ENCODE measurements at regions not wholly inside any gene's neighbourhood (a gene's known extent, or its start where the extent isn't known, plus 50 kb on each side); places are given as distances from the start of the nearest gene placed in this dataset.
A peak's percentile ranks its signal among the peaks of the same experiment; 100 is the strongest.

- H3K4me1 ChIP-seq (ENCODE audit: low read length), result no peaks in the 10 kb centered on the region
- no peaks in the 10 kb centered on the region for H3F3A ChIP-seq (ENCODE audit: insufficient read depth, low read length)
- no peaks in the 10 kb centered on the region for H3K27me3 ChIP-seq (replicated peaks; ENCODE audit: insufficient read depth, low read length)
- no peaks in the 10 kb centered on the region for H3K79me2 ChIP-seq (ENCODE audit: low read length)
- TF ChIP-seq, protein P1, sequence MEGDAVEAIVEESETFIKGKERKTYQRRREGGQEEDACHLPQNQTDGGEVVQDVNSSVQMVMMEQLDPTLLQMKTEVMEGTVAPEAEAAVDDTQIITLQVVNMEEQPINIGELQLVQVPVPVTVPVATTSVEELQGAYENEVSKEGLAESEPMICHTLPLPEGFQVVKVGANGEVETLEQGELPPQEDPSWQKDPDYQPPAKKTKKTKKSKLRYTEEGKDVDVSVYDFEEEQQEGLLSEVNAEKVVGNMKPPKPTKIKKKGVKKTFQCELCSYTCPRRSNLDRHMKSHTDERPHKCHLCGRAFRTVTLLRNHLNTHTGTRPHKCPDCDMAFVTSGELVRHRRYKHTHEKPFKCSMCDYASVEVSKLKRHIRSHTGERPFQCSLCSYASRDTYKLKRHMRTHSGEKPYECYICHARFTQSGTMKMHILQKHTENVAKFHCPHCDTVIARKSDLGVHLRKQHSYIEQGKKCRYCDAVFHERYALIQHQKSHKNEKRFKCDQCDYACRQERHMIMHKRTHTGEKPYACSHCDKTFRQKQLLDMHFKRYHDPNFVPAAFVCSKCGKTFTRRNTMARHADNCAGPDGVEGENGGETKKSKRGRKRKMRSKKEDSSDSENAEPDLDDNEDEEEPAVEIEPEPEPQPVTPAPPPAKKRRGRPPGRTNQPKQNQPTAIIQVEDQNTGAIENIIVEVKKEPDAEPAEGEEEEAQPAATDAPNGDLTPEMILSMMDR (IDR thresholded peaks at IDR 0.05; ENCODE audit: low read length), result no peak
- no peak for TF ChIP-seq EZH2phosphoT487 (IDR thresholded peaks at IDR 0.05; ENCODE audit: low read length)
- no peak for TF ChIP-seq EZH2 (optimal IDR thresholded peaks at IDR 0.05; ENCODE audit: low read depth, low read length)
- no peaks in the 10 kb centered on the region for H3K36me3 ChIP-seq (replicated peaks; ENCODE audit: insufficient read depth, low read length)
- no peak overlapping the region for H3K27ac ChIP-seq (ENCODE audit: low read length)
- H3K9ac ChIP-seq (ENCODE audit: low read length), result no peak overlapping the region
- no peak overlapping the region for H2AFZ ChIP-seq (ENCODE audit: low read length)
- DNase-seq, result no peak
- no peaks in the 10 kb centered on the region for H3K9me2 ChIP-seq (replicated peaks; ENCODE audit: insufficient read depth, low read length)
- no peak overlapping the region for H3K4me2 ChIP-seq (ENCODE audit: low read depth, low read length)
- no peak overlapping the region for H3K4me3 ChIP-seq (ENCODE audit: low read length)
- H4K20me1 ChIP-seq (ENCODE audit: insufficient read depth, low read length), result no peaks in the 10 kb centered on the region
- H3K9me3 ChIP-seq (replicated peaks; ENCODE audit: insufficient read depth, low read length), result no peaks in the 10 kb centered on the region
These were observed 665.6 kb downstream of the DNAJB9 start for GRCh38 chr7:109235316-109235715.

- Histone ChIP-seq H3K4me2 (ENCODE audit: low read depth, low read length) (no peak overlapping the region; the same call in 1 of the 2 replicates), H3K27me3 (replicated peaks; ENCODE audit: insufficient read depth, low read length) (no peaks in the 10 kb centered on the region), H3K9ac (ENCODE audit: low read length) (no peak overlapping the region), H2AFZ (ENCODE audit: low read length) (peak overlapping the region; percentile 8; the same call in 1 of the 2 replicates), H4K20me1 (ENCODE audit: insufficient read depth, low read length) (no peaks in the 10 kb centered on the region), H3K4me3 (ENCODE audit: low read length) (no peak overlapping the region), H3K27ac (ENCODE audit: low read length) (no peak overlapping the region), H3K4me1 (ENCODE audit: low read length) (no peaks in the 10 kb centered on the region), H3K79me2 (ENCODE audit: low read length) (no peaks in the 10 kb centered on the region), H3K9me3 (replicated peaks; ENCODE audit: insufficient read depth, low read length) (no peaks in the 10 kb centered on the region), H3K36me3 (replicated peaks; ENCODE audit: insufficient read depth, low read length) (no peaks in the 10 kb centered on the region), H3F3A (ENCODE audit: insufficient read depth, low read length) (no peaks in the 10 kb centered on the region), H3K9me2 (replicated peaks; ENCODE audit: insufficient read depth, low read length) (no peaks in the 10 kb centered on the region)
- no peak for DNase-seq
- TF ChIP-seq EZH2phosphoT487 (IDR thresholded peaks at IDR 0.05; ENCODE audit: low read length) (no peak), EZH2 (optimal IDR thresholded peaks at IDR 0.05; ENCODE audit: low read depth, low read length) (no peak)
- TF ChIP-seq, protein P1 (IDR thresholded peaks at IDR 0.05; ENCODE audit: low read length), result no peak
These were observed 676.8 kb downstream of the DNAJB9 start for GRCh38 chr7:109246330-109247077.

GRCh38 chr7:109256762-109257560 is 687.3 kb downstream of the DNAJB9 start:
- no peak overlapping the region for H2AFZ ChIP-seq (ENCODE audit: low read length)
- no peak overlapping the region for H3K4me2 ChIP-seq (ENCODE audit: low read depth, low read length)

More at GRCh38 chr7:109256762-109257560, 687.3 kb downstream of the DNAJB9 start:
- H3K36me3 ChIP-seq (replicated peaks; ENCODE audit: insufficient read depth, low read length), result no peaks in the 10 kb centered on the region
- H3K4me3 ChIP-seq (ENCODE audit: low read length), result no peak overlapping the region
- H3K4me1 ChIP-seq (ENCODE audit: low read length), result peaks cover 15% of the 10 kb centered on the region
- H3K9me2 ChIP-seq (replicated peaks; ENCODE audit: insufficient read depth, low read length), result no peaks in the 10 kb centered on the region
- H4K20me1 ChIP-seq (ENCODE audit: insufficient read depth, low read length), result no peaks in the 10 kb centered on the region
- no peak for TF ChIP-seq EZH2phosphoT487 (IDR thresholded peaks at IDR 0.05; ENCODE audit: low read length)
- no peak for TF ChIP-seq EZH2 (optimal IDR thresholded peaks at IDR 0.05; ENCODE audit: low read depth, low read length)
- TF ChIP-seq, protein P1 (IDR thresholded peaks at IDR 0.05; ENCODE audit: low read length), result no peak
- no peak overlapping the region for H3K9ac ChIP-seq (ENCODE audit: low read length)
- H3F3A ChIP-seq (ENCODE audit: insufficient read depth, low read length), result 0 out of 2 replicates have a peak, but pooled peaks cover 4% of the 10 kb centered on the region
- H3K27ac ChIP-seq (ENCODE audit: low read length), result no peak overlapping the region
- H3K9me3 ChIP-seq (replicated peaks; ENCODE audit: insufficient read depth, low read length), result no peaks in the 10 kb centered on the region
- no peaks in the 10 kb centered on the region for H3K27me3 ChIP-seq (replicated peaks; ENCODE audit: insufficient read depth, low read length)
- no peaks in the 10 kb centered on the region for H3K79me2 ChIP-seq (ENCODE audit: low read length)
- peak; percentile 22 for DNase-seq

Data from MM.1S (cell line).